Left colon (tissue), 2 donors: ENCODE measurements at regions not wholly inside any gene's neighbourhood (a gene's known extent, or its start where the extent isn't known, plus 50 kb on each side); places are given as distances from the start of the nearest gene placed in this dataset.
"Not testable (repeated sequence)": the region's sequence is repeated elsewhere in the genome, so short reads cannot be mapped to it uniquely, and the experiment has no call there.

Experiments
- ATAC-seq: fragments of 200-7000 bp; cut with Tn5 transposase; one replicate; pipeline ENCODE4 v1.9.1; 2020; ENCODE audit warnings: mild to moderate bottlenecking, moderate library complexity
- DNase-seq, 2 donors: peaks; one replicate each; pipeline ENCODE4 v3.0.0-alpha.2; 2020
- intact Hi-C, 2 donors: fragments of 100-400 bp; cut with DNase I in 1 of 2; cut with micrococcal nuclease in 1 of 2; formaldehyde crosslinking; loops; one replicate each; pipeline versions ENCODE4 v1.11.2 to v1.14.0; 2022; cut with DNase I, micrococcal nuclease
- donor health status: DM: no; HTN: no; CAD: no.
- donor health status: DM: yes; HTN: yes; CAD: no.

- intact Hi-C loops, result no loop called here
- ATAC-seq (no peak), DNase-seq (no peak)
Measured at GRCh38 chr22:48403521-48404403, 1423.9 kb downstream of the BRD1 start.

GRCh38 chr22:48402591-48403031, 1425.1 kb downstream of the BRD1 start:
- intact Hi-C loops, result no loop called here
- ATAC-seq (no peak), DNase-seq (no peak)

DNA sequence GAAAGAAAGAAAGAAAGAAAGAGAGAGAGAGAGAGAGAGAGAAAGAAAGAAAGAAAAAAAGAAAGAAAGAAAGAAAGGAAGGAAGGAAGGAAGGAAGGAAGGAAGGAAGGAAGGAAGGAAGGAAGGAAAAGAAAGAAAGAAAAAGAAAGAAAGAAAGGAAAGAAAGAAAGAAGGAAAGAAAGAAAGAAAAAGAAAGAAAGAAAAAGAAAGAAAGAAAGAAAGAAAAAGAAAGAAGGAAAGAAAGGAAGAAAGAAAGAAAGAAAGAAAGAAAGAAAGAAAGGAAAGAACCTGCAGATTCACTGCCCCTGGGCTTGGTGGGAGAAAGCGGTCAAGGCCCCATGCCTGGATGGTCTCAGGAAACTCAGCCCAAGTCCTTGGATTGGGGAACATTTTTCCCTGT, 1426.2 kb downstream of the BRD1 start:
- intact Hi-C loops, DNase-seq, ATAC-seq: not testable (repeated sequence)

DNA sequence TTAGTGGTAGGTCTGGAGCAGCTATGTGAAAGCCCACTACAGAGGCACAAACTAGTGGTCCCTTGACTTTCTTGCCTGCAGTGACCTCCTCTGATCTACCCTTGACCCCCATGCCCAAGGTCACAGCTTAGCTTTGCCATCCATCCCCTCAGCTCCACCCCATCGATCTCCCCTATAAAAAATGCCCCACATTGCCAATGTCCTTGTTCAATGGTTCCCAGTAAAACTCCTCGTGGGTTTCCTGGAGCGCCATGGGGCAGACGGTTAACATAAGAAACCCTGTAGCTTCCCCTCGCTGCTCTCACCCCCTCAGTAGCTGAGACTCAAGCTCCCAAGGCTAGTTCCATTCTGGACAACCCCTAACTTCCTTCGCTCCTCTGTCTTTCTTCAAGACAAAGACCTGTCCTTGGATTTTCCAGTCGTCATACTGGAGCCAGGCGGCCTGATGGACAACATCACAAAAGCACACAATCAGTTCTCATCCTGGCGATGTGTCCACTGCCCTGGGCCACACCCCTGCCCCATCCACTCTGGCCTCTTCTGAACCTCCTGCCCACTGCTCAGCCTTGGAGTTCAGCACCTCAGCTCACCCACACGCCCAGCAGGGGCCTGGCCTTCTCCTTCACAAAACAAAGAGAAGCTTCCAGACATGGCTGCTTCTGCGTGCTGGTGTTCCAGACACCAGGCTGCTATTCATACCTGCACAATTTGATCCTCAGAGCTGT, 1429.3 kb downstream of the BRD1 start:
- DNase-seq (no peak), ATAC-seq (no peak)
- intact Hi-C loops, result no loop called here

DNA sequence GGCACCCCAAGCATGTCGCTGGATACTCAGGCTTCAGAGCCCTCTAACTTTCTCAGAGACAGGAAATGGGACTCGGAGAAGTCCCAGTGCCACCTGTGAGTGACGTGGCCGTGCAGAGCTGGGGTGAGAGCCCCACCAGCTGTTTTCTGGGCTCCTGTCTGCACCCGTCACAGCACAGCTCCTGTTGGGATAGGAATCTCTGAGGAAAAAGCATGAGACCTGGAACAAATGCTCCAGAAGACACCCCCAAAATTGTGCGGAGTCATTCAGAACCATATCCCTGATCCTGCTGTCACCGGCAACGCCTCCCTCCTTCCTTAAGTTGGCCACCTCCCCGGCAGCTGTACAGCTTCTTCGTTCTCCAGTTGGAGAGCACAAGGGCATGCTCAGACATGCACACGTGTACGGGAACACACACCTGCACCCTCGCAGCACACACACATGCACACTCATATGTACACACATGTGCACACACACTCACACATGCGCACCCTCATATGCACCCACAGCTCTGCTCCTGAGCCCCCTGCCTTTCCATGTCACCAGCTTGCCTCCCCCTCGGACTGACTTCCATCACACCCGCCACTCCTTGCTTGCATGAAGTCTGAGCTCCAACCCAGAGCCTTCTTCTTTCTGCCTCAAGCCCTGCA, 1430.0 kb downstream of the BRD1 start:
- ATAC-seq (no peak), DNase-seq (no peak)
- intact Hi-C loops, result no loop called here

DNA sequence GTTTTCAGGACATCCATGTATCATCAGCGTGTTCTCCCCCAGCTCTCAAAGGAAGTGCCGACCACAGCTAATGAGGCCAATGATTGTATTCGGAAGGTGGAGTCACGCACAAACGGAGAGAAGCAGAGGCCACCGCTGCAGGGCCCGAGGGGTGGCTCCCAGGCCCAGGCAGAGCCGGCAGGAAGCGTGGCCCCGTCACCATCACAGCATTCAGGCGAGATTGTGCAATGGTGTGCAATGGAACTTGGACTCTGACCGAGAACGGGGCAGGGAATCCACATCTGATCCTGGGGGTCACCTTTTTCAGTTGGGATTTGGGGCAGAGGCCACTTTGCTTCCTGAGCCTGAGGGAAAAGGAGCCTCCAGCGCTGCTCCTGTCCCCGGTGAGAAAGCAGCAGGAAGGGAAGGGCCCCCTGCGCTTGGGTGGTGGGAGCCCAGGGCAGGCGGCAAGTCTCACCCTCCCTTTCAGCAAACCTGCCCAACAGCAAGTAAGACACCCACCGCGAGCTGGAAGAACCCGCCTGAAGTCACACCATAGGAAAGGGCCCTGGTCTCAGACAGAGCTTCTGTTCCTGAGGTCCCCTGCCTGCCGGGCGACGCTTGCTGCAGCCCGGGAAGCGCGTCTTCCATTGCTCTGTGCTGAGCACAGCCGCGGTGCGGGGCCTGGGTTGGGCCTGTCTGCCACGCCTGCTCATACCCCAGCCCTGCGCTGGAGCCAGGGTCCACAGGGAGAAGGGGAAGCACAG, 1430.7 kb downstream of the BRD1 start:
- no peak for ATAC-seq
- intact Hi-C loops, result no loop called here
- no peak for DNase-seq

- ATAC-seq, result no peak
- intact Hi-C loops, result no loop called here
- no peak for DNase-seq
Measured at GRCh38 chr22:48396091-48396784, 1431.4 kb downstream of the BRD1 start.

DNA sequence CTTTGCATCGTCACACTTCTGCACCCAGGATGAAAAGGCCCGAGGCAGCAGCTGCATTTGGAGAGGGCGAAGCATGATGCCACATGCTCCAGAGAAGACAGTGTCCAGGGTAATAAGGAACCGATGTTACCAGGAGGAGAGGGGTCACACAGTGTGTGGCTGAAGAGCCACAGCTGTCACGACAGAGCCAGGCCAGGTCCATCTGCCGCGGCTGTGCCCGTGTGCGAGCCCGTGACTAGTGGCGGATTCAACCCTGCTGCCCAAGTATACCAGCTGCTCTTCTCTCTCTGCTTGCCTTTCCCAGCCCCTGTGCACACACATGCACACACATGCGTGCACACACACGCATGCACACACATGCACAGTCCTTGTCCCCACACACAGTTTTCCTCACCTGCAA, 1432.5 kb downstream of the BRD1 start:
- intact Hi-C loops, result no loop called here
- DNase-seq, result no peak
- ATAC-seq, result no peak

GRCh38 chr22:48394787-48395186, 1432.9 kb downstream of the BRD1 start:
- intact Hi-C loops, result no loop called here
- DNase-seq, result no peak

GRCh38 chr22:48393885-48394284, 1433.8 kb downstream of the BRD1 start:
- intact Hi-C loops, result no loop called here
- DNase-seq (no peak), ATAC-seq (no peak)

More at GRCh38 chr22:48394787-48395186, 1432.9 kb downstream of the BRD1 start:
- ATAC-seq, result no peak

DNA sequence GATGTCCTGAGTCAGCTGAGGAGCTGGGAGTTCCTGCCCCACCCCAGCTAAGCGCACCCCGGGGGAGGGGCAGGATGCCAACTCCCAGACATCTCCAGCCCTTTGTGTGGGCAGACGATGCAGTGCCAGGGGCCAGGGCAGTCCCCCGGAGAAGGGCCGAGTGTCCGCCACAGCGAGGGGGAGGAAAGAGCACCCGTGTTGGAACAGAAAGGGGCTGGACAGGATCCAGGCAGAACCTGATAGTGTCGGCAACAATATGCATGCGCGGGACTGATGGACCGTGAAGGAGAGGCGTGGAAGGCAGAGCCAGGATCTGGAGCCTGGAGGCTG, 1434.7 kb downstream of the BRD1 start:
- DNase-seq, result no peak
- intact Hi-C loops, result no loop called here

GRCh38 chr22:48391820-48392219, 1435.9 kb downstream of the BRD1 start:
- DNase-seq, result no peak
- intact Hi-C loops, result no loop called here
- ATAC-seq, result no peak

More for the DNA sequence above, 1434.7 kb downstream of the BRD1 start:
- ATAC-seq, result no peak

GRCh38 chr22:48391171-48391711, 1436.4 kb downstream of the BRD1 start:
- ATAC-seq (no peak), DNase-seq (no peak)
- intact Hi-C loops, result no loop called here

DNA sequence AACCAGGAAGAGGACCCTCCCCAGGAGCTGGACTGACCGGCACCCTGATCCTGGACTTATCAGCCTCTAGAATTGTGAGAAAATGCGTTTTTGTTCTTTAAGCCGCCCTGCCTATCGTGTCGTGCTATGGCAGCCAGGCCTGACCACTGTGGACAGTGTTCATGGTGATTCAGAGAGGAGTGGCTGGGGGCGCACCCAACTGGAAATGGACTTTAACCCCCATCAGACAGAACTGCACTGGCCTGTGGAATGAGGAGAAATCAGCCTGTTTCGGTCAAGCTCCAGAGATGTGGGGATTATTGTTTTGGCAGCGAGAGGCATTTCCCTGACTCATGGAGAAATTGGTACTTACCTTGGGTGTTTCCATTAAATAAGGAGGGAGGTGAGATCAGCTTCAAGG, 1437.8 kb downstream of the BRD1 start:
- intact Hi-C loops, result no loop called here
- DNase-seq, result no peak
- no peak for ATAC-seq

DNA sequence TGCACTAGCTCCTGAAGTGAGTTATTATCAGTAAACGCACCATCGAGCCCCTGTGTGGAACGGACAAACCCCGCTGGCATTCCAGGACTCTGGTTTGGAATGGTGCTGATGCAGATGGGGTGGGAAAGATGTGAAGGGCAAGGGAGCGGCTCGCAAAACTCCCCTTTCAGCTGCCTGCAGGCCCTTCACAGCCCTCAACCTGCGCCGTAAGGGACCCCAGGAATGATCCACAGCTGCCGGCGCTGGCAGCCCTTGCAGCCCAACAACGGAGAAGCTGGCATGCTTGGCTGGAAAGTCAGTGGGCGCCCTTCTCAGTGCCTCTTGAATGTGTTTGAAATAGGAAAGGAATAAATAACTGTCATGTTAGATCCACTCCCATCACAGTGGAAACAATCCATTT, 1445.5 kb downstream of the BRD1 start:
- DNase-seq, result no peak
- intact Hi-C loops, result no loop called here
- ATAC-seq, result no peak

- intact Hi-C loops, result no loop called here
- no peak for ATAC-seq
- DNase-seq, result no peak
Measured at GRCh38 chr22:48380016-48380665, 1447.5 kb downstream of the BRD1 start.

DNA sequence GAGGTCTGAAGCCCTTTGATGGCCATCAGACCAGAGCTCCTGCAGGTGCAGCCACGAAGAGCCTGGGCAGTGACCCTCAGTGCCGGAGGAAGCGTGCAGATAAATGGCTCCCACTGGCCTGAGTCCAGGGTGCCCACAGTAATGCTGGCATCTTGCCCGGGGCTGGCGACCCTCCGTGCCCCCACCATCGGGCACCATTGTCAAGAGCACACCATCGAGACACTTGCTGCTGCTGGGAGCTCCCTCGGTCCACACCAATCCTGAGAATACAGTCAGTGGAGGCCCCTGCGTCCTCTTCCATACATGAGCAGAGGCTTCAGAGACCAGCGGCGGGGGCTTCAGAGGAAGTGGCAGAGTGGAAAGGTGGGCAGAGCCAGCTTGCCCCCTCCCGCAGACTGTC, 1448.3 kb downstream of the BRD1 start:
- ATAC-seq, result no peak
- intact Hi-C loops, result no loop called here
- DNase-seq, result no peak

DNA sequence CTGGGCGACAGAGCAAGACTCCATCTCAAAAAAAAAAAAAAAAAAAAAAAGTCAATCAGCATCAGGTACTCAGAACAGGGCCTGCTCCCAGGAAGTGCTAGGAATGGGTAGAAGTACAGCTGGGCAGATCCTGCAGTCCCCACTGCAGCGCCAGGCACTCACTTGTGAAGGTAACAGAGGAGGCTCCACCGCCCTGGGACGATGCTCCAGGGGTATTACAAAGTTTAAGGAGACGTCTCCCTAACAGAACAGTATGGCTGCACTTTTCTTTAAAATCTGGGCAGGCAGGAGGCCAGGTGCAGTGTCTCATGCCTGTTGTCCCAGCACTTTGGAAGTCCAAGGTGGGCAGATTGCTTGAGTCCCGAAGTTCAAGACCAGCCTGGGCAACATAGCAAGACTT, 1449.0 kb downstream of the BRD1 start:
- no peak for ATAC-seq
- DNase-seq, result no peak
- intact Hi-C loops, result no loop called here
